Epithelial cell of esophagus (primary cell): ENCODE measurements at regions not wholly inside any gene's neighbourhood (a gene's known extent, or its start where the extent isn't known, plus 50 kb on each side); places are given as distances from the start of the nearest gene placed in this dataset.
A peak's percentile ranks its signal among the peaks of the same experiment; 100 is the strongest.

ENCODE experiments used
- DNase-seq: peaks from one replicate; pipeline ENCODE4 v3.0.0; 2010; ENCODE audit warnings: low read depth
- H3K4me3 ChIP-seq: 2 replicates; pipeline ENCODE4 v1.5.1; 2011; ENCODE audit warnings: mild to moderate bottlenecking, low read length, control low read depth
- CTCF ChIP-seq: IDR thresholded peaks from 2 replicates; pipeline ENCODE4 v1.5.1; 2011; ENCODE audit warnings: low read depth, mild to moderate bottlenecking, low read length, control low read depth, inconsistent platforms; ENCODE audit not compliant: insufficient read depth; ENCODE audit errors: missing control alignments

GRCh38 chr3:132084982-132085381, 50.2 kb upstream of the CPNE4 start:
- H3K4me3 ChIP-seq, result no peak overlapping the region
- DNase-seq, result no peak
- no peak for TF ChIP-seq CTCF

GRCh38 chr3:132087356-132087755, 52.5 kb upstream of the CPNE4 start:
- TF ChIP-seq CTCF, result no peak
- no peak for DNase-seq
- H3K4me3 ChIP-seq, result no peak overlapping the region

GRCh38 chr3:132088291-132088690, 53.5 kb upstream of the CPNE4 start:
- TF ChIP-seq CTCF, result no peak
- DNase-seq, result no peak
- H3K4me3 ChIP-seq, result no peak overlapping the region

- DNase-seq, result peak; percentile 54
- no peak for TF ChIP-seq CTCF
- H3K4me3 ChIP-seq, result no peak overlapping the region
Measured at GRCh38 chr3:132090921-132091320, 56.1 kb upstream of the CPNE4 start.

- TF ChIP-seq CTCF, result no peak
- no peak for DNase-seq
- H3K4me3 ChIP-seq, result no peak overlapping the region
Measured at GRCh38 chr3:132116601-132117000, 81.8 kb upstream of the CPNE4 start.

GRCh38 chr3:132117642-132118041, 82.8 kb upstream of the CPNE4 start:
- TF ChIP-seq CTCF, result no peak
- DNase-seq, result peak; percentile 26
- H3K4me3 ChIP-seq, result no peak overlapping the region

GRCh38 chr3:132119531-132119930, 84.7 kb upstream of the CPNE4 start:
- no peak for TF ChIP-seq CTCF
- no peak overlapping the region for H3K4me3 ChIP-seq
- no peak for DNase-seq
